Mononuclear cell (primary cell): ENCODE measurements at regions not wholly inside any gene's neighbourhood (a gene's known extent, or its start where the extent isn't known, plus 50 kb on each side); places are given as distances from the start of the nearest gene placed in this dataset.

ENCODE experiments used
- H3K27me3 ChIP-seq: 2 replicates; pipeline ENCODE4 v1.6.0; 2011; ENCODE audit warnings: low read length, control low read depth; ENCODE audit not compliant: insufficient read depth
- H3K4me1 ChIP-seq: 2 replicates; pipeline ENCODE4 v1.5.1; 2011; ENCODE audit warnings: mild to moderate bottlenecking, low read length, control low read depth; ENCODE audit not compliant: insufficient read depth
- H3K4me3 ChIP-seq: 2 replicates; pipeline ENCODE4 v1.5.1; 2011; ENCODE audit warnings: mild to moderate bottlenecking, low read length, moderate library complexity
- H3K9me3 ChIP-seq: 2 replicates; pipeline ENCODE4 v1.5.1; 2011; ENCODE audit warnings: low read depth, mild to moderate bottlenecking, control low read depth, low read length

DNA sequence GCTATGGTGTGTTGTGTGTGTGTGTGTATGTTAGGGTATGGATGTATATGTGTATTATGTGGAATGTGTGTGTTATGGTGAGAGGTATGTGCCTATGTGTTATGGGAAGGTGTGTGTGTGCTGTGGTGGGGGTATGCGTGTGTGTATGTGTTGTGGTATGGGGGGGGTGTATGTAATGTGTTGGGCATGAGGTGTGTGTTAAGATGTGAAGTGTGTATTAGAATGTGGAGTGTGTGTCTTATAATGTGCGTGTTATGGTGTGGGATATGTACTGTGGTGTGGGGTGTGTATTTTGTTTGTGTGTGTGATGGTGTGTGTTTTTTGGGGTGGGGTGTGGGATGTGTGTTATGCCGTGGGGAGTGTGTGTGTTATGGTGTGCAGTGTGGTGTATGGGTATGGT, 242.5 kb downstream of the RHOU start:
- H3K4me1 ChIP-seq, result peaks cover 11% of the 10 kb centered on the region
- H3K9me3 ChIP-seq, result no peaks in the 10 kb centered on the region
- no peaks in the 10 kb centered on the region for H3K27me3 ChIP-seq
- no peak overlapping the region for H3K4me3 ChIP-seq

DNA sequence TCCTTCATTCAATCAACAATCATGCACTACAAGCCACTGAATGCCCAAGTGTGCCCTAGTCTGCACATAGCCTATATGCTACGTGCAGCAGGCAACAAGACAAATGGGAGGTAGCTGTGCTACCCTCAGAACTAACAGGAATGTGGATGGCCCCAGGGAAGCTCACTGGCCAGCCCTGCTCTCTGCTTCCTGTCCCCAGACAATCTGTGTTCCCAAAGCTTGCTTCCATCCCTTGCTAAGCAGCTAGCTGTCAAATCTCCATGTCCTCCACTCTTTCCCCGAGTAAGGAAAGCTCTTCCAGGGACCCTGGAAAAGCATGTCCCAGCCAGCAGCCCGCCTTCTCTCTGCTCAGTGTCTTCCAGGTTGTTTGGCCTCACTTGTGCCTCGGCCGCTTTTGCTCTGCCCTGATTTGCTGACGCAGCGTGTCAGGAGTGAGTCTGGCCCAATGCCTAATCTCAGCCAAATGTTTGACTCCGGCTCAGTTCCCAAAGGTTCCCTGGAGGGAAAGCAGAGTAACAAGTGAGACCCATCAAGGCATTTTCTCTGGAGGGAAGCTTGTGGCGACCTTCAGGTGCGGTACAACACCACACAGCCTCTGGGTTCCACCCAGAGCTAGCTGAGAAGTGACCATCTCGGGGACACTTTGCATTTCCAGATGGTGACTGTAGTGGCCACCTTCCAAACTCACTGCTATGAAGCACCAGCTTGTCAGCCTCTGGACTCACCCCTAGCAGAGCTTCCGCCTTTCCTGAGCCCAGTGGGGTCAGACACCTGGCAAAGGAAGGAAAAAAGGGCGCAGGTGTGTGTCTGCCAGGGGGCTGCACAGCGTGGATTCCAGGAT, 243.4 kb downstream of the RHOU start:
- H3K4me1 ChIP-seq, result peaks cover 19% of the 10 kb centered on the region
- H3K4me3 ChIP-seq, result no peak overlapping the region
- no peaks in the 10 kb centered on the region for H3K27me3 ChIP-seq
- H3K9me3 ChIP-seq, result no peaks in the 10 kb centered on the region

DNA sequence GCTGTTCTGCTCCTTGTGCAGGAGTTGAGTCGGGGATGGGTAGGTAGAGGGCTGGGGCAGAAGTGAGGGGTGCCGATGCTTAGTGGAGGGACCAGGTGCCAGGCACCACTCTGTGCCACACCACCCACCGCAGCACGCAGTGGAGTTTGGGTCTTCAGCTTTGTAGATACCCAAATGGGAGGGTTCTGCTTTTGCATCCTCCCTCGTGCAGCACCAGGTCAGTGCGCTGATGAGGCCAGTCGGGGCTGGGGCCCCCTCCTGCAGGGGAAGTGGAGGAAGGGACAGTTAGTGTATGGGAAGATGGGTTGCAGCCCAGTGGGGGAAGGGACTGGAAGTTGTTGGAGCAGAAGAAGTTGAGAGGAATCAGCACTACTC, 244.0 kb downstream of the RHOU start:
- peaks cover 21% of the 10 kb centered on the region for H3K4me1 ChIP-seq
- no peaks in the 10 kb centered on the region for H3K9me3 ChIP-seq
- no peaks in the 10 kb centered on the region for H3K27me3 ChIP-seq
- H3K4me3 ChIP-seq, result no peak overlapping the region

DNA sequence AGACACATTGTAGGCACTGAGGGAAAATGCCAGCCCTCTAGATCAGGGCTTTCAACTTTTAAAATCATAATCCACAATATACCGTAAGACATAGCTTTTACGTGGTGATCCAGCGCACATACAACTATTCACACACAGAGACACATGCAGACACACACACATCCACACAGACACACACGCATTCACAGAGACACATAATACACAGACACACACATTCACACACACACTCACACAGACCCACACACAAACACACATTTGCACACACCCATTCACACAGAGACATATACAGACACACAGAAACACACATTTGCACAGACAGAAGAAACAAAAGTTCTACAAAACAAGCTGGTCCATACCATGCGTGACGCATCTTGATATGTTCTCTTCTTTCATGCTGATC, 244.5 kb downstream of the RHOU start:
- peaks cover 21% of the 10 kb centered on the region for H3K4me1 ChIP-seq
- H3K4me3 ChIP-seq, result no peak overlapping the region
- no peaks in the 10 kb centered on the region for H3K9me3 ChIP-seq
- no peaks in the 10 kb centered on the region for H3K27me3 ChIP-seq

DNA sequence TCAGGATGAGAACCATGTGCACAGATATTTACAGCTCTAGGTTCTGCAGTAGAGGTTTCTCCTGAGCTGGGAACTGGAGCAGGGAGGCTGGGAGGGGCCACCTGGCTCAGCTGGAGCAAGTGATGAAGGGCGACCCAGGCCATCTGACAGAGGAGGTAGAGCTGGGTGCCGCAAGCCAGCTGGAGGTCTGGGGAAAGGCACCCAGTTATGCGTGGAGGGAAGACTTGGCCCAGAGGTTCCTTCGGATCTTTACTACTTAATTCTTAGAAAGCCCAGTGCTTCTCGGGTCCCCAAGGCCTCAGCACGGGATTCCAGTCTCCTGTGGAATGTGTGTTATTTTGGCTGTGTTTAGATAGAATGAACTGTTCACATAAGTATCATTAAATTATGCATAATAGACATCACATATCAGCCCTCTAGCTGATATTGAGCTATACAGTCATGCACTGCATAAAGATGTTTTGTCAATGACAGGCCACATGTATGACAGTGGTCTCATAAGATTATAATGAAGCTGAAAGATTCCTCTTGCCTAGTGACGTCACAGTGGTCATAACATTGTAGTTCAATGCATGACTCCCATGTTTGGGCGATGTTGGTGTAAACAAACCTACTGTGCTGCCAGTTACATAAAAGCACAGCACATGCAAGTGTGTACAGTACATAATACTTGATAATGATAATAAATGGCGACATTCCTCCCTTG, 245.1 kb downstream of the RHOU start:
- H3K9me3 ChIP-seq, result no peaks in the 10 kb centered on the region
- H3K4me3 ChIP-seq, result no peak overlapping the region
- H3K27me3 ChIP-seq, result no peaks in the 10 kb centered on the region
- peaks cover 21% of the 10 kb centered on the region for H3K4me1 ChIP-seq

DNA sequence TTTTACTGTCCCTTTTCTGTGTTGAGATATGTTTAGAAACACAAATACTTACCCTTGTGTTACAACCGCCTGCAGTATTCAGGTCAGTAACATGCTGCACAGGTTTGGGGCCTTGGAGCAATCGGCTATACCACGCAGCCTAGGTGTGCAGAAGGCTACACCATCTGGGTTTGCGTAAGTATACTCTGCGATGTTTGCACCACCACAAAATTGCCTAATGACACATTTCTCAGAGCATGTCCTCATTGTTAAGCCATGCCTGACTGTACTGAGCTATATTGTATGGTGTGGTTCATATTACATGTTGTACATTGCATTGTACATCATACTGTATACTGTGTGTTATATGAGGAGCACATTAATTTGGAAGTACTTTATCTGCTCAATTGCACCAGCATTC, 247.4 kb downstream of the RHOU start:
- H3K4me3 ChIP-seq, result no peak overlapping the region
- no peaks in the 10 kb centered on the region for H3K9me3 ChIP-seq
- no peaks in the 10 kb centered on the region for H3K27me3 ChIP-seq
- peaks cover 41% of the 10 kb centered on the region for H3K4me1 ChIP-seq

DNA sequence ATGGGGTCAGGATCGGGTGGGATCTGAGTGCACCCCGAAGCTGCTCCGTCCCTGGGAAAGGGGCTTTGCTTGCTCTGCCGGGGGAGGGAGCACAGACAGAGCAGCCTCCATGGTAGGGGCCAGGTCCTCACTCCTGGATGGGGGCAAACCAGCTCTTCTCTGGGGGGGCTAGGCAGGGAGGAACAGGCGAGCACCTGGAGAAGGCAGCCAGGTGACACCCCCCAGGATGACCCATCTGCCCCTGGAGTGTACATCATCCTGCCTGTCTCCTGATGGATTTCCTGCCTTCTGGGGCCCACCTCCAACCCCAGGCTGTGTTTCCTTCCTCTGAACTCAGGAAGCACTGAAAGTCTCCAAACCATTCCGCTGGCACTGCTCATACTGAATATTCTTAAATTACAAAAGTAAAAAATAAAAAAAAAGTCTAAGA, 248.0 kb downstream of the RHOU start:
- H3K4me1 ChIP-seq, result peaks cover 47% of the 10 kb centered on the region
- H3K4me3 ChIP-seq, result no peak overlapping the region
- no peaks in the 10 kb centered on the region for H3K27me3 ChIP-seq
- no peaks in the 10 kb centered on the region for H3K9me3 ChIP-seq

DNA sequence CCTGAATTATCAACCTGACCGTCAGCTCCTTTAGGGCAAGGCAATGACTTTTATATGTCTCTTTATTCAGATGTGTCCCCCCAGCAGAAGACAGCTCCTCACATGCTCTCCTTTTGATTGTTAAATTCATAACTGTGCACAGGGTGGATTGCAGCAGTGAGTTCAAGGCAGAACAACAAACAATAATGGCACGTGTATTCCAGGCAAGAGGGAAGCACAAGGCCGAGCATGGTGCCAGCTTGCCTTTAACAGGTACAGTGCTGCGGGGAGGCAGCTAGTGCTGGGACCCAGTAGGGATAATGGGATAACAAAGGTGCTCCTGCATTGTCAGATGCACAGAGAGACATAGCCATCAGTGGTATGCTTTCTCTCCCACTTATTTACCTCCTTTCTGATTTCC, 248.4 kb downstream of the RHOU start:
- Histone ChIP-seq H3K27me3 (no peaks in the 10 kb centered on the region), H3K9me3 (no peaks in the 10 kb centered on the region), H3K4me1 (peaks cover 48% of the 10 kb centered on the region), H3K4me3 (no peak overlapping the region)

DNA sequence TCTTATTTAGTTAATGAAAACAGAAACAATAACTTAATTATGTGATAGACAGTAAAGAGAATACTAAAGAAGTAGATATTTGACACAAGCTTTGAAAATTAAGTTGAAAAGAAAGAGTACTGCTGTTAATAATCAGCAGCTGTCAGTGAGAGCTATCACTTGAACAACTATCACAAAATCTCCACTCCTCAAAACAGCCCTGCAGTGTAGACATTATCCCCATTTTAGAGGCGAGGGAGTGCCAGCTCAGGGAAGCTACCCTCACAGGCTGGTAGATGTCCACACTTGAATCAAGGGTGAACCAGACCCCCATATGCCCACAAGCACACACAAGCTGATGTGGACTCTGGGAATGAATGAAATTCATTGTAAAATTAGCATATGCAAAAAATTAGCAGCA, 248.8 kb downstream of the RHOU start:
- H3K9me3 ChIP-seq, result no peaks in the 10 kb centered on the region
- H3K27me3 ChIP-seq, result no peaks in the 10 kb centered on the region
- H3K4me3 ChIP-seq, result no peak overlapping the region
- H3K4me1 ChIP-seq, result peaks cover 50% of the 10 kb centered on the region

DNA sequence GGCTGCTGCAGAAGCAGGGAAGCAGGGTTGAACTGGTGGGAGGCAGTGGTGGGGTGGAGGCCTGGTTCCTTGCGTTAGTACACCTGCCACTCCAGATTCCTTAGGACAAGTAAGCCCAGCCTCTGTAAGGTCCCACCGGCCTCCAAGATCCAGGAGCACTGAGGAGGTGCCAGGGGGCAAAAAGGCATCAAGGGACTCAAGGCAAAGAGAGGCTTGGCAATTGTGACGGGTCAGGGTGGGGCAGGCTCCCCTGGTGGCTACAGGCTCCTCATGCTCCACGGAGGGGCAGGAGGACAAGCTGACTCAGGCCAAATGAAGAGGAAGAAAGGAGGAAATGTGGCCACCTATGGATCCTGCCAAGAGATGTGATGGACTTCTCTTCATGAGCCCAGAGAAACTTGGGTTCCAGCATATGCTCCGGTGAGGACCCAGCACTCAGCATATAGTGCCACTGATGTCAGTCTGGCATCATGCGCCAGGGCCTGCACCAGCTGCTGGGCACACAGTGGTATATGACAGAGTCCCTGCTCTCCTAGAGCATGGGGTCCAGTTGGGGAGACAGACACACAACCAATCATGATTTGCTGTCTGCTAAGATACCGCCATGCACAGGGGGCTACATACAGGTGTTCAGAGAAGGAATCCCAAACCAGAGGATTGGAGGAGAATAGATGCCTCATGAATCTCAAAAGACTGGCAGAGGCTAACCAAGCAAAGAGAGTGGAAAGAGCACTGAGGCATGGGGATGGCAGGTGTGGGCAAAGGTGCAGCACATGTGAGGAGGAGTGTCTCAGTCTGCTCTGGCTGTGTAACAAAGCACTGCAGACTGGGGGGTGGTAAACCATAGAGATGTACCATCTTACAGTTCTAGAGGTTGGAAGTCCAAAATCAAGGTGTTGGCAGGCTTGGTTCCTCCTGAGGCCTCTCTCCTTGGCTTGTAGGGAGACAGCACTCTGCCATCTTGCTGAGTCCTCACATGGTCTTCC, 249.7 kb downstream of the RHOU start:
- Histone ChIP-seq H3K4me3 (no peak overlapping the region), H3K27me3 (no peaks in the 10 kb centered on the region), H3K9me3 (no peaks in the 10 kb centered on the region), H3K4me1 (peaks cover 52% of the 10 kb centered on the region)

DNA sequence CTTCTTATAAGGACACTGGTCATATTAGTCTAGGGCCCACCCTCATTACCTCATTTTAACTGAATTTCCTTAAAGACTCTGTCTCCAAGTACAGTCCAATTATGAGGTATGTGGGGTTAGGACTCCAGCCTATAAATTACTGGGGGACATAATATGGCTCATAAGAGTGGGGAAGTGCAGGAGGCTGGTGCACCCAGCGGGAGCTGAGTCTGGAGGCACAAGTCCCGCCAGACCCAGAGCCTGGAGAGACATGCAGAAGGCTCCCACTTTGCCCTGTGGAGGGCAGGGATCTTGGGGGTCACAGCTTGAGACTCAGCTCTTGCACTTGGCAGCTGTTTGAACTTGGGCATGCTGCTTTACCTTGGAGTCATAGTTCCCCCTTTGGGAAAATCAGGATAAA, 250.4 kb downstream of the RHOU start:
- H3K27me3 ChIP-seq, result no peaks in the 10 kb centered on the region
- no peaks in the 10 kb centered on the region for H3K9me3 ChIP-seq
- H3K4me1 ChIP-seq, result peaks cover 59% of the 10 kb centered on the region
- H3K4me3 ChIP-seq, result no peak overlapping the region

DNA sequence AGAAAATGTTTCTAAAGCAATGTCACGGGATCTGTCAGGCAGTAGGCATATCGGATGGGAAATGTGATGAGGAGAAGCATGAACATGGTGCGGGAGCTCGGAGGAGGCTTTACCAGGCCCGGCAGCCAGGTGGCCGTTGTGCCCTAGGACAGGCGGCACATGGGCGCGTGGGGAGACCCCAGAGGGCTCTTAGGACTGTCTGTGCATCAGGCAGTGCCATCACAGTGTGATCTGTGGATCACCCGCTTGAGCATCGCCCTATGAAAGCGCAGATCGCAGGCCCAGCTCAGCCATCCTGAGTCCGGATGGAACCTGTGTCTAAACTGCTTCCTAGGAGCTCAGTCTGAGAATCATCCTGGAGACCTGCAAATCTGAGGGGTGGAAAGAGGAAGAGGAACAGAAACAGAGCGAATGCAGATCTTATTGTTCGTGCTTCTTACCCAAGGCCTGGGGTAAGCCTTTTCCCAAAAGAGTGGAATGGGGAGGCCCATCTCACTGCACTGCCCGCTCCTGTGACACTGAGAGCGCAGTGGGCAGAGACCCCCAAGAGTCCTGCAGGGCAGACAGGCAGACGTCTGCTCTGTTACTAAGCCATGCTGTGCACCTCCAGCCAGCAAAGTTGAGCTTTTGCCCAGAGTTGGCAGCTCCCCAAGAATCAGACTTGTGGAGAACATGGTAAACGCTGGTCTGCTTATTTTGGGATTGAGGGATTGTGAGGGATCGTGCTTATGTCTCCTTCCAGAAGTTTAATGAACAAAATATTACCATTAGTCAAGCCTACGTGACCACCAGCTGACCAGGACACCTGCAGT, 251.0 kb downstream of the RHOU start:
- H3K9me3 ChIP-seq, result no peaks in the 10 kb centered on the region
- no peaks in the 10 kb centered on the region for H3K27me3 ChIP-seq
- peaks cover 65% of the 10 kb centered on the region for H3K4me1 ChIP-seq
- H3K4me3 ChIP-seq, result no peak overlapping the region

DNA sequence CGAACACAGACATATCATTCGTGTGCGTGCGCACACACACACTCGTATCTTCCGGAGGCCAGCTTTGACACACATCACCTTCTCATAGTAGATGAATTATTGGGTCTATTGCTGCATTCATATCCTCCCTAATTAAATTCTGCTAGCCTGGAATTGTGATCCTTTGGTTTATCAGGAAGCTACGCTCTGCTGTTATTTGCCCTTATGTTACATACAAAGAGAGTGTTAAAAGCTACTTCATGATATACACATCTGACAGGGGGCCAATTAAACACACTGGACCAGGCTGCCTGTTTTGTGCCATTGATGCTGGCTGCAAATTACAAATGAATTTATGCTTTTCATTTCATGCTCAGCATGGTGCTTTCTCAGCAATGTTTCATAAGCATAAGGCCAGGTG, 252.0 kb downstream of the RHOU start:
- Histone ChIP-seq H3K9me3 (no peaks in the 10 kb centered on the region), H3K4me3 (no peak overlapping the region), H3K4me1 (peaks cover 75% of the 10 kb centered on the region), H3K27me3 (no peaks in the 10 kb centered on the region)

DNA sequence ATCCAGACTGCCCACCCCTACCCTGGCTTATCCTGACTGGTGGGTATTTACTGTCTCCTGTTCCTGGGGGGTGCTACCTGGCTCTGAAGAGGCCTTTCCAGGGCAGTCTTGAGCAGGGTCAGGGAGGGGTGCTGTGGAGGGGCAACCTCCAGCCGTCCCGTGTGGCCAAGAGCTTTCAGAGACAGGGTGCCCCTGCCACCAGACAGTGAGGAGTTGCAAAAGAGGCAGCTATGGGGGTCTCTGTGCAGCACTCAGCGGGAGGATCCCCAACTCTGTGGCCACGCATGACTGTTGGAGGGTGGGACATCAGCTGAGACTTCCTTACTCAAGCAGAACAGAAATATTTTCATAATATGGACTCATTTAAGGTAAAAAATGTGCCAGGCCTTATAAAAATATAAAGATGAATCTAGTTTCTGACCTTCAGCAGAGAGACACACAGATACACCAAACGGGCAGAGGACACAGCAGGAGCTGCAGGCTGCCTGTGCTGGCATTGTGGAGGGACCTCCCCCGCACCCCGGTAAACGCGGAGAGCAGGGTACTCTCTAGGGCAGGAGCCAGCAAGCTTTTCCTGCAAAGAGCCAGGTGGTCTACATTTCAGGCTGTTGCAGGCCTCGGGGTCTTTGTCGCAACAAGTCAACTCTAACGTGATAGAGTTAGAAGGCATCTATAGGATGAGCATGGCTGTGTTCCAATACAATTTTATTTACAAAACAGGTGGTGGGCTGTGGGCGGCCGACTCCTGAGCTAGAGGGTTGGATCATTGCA, 252.6 kb downstream of the RHOU start:
- no peaks in the 10 kb centered on the region for H3K9me3 ChIP-seq
- no peak overlapping the region for H3K4me3 ChIP-seq
- no peaks in the 10 kb centered on the region for H3K27me3 ChIP-seq
- H3K4me1 ChIP-seq, result peaks cover 77% of the 10 kb centered on the region
